Stimulated activated CD4-positive, alpha-beta T cell treated with anti-CD3 and anti-CD28 coated beads, TNF-alpha, amount 100 ng/mL, for 4 hours (primary cell): ENCODE measurements at regions not wholly inside any gene's neighbourhood (a gene's known extent, or its start where the extent isn't known, plus 50 kb on each side); places are given as distances from the start of the nearest gene placed in this dataset.
A peak's percentile ranks its signal among the peaks of the same experiment; 100 is the strongest.

Source experiments
- DNase-seq, 3 experiments: peaks; one replicate each; pipeline ENCODE4 v3.0.0-alpha.2; 2020; ENCODE audit warnings: low read depth in 3 of 3

DNA sequence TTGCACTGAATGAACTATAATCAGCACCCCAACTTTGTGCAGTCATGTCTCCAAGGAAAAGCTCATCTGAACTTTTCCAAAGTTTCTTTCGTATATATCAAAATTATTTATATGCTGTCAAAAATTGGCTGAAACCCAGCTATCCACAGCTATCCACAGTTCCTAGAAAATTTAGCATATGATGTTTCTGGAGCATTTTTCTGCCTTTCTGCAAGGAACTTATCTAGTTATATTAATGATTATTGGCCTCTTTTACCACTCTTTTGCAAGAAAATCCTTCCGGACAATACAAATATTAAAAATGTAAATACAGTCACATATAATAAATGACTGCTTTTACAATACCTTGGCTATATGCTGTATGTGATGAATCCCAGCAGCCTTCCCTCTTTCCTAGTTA lies 270.2 kb downstream of the TMEM167A start:
- no peak for DNase-seq

DNA sequence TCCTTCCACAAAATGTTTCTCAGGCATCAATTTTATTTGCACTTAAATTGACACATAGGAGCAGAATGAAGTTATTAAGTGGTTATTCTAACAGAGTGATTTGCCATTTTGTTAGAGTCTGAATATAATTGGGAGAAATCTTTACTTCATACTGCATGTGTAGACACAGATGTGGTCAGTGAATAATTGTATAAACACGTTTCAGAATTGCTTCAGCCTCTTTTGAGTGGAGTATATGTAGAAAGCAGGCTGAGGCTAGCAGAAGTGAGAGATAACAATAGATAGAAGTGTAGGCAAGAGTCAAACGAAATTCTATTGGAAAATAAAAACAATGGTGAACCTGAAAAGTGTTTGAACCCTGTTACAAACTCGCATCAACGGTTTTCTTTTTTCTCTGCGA lies 270.7 kb downstream of the TMEM167A start:
- DNase-seq, result no peak

DNA sequence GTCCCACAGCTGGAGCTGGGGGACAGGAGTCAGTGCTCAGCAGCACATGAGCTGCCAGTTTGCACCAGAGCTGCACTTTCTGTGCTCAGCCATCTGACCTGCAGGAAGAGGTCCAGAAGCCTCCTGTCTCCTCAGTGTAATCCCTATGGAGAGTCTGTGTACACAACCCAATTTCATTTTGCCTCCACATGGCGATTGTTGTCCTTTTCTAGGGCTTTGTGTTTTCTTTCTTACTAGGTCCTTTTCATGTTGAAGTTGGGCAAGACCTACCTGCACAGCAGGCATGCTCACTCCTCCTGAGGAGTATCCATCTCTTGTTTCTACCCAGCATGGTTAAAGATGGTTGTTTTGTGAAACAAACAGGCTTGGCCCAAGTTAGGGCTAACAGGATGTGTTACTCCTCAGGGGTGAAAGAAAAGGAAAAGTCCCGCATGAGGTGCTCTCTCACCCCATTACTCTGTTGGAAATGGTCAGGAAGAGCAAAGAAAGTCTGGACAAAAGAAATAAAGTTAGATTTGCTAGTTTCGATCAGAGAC lies 273.0 kb downstream of the TMEM167A start:
- no peak for DNase-seq

DNA sequence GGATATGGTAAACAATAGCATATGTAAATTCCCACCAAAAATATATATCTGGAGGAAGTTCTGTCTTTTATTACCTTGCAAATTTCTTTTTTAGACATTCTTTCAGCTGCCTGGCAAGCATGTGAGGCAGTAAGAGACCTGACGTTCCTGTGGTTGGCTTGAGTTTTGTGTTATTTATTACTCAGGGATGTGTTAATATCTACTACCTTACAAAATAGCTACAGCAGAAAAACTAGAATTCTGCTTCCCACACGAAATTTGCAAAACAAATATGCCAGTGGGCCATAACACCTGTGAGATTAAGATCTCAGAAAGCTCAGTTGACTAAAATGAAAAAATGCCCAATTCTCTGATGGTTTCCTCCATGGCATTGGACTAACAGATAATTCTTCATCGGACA lies 274.2 kb downstream of the TMEM167A start:
- DNase-seq, result no peak

DNA sequence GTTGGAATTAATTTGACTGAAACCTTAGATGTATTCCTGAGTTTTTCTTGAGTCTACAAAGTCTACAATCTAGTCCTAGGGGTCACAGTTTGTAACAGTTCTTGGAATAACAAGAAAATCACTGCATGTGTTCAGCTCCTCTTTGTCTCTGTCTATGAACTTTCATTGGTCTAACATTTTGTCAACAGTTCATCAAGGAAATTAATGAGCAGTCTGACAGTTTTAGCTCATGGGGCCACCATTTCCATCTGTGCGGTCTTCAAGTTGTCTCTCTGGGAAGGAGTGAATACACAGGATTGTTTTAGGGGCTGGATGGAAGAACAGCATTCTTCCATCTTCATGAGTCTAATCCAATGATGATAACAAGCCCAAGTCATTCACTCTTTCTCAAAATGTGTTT lies 276.4 kb downstream of the TMEM167A start:
- no peak for DNase-seq

DNA sequence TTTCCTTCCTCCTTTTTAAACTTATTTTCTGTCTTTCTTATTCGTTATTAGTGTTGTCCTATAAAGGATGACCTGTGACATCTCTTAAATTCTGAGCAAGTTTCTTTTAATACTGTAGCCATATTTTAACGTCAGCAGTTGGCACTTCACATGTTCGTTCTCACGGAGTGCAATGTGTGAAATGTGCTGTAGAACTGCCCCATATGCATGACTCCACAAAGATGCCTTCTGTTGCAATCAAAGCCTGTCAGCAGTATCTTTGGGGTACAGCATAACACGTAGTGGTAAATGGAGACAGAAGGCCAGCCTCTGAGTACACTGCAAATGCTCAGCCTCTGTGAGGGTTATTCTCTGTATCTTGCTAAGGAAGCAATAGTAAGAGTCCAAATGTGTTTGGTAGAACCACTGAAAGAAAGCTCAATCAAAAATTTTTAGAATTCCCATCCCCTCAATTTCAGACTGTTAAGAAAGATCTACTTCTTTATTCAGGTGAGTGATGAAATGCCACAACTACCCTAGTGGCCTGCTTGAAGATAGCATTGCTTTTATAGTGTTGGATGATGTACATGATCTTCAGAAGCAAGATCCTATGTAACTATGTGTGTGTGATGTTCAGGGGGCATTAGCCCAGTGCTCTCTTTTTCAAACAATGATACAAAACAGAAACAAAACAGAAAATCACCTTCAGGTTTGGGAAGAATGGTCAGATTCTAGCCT lies 277.7 kb downstream of the TMEM167A start:
- DNase-seq, result no peak

DNA sequence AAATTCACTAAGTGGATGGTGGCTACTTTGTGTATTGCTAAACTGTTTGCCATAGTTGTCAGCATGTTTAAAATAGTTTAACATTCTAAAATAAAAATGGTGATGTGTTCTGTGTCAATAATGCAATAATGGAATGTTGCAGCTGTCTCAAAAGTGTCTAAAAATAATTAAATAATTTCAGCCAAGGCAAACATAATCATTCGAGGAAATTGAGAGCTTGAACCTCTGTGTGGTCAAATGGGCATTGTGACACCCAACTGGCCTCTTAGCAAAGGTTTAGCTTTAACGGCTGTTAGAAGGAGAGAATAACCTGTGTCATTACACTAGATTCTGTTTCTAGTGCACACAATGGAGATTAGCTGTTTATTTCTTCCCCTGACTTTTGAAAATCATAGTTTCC lies 278.5 kb downstream of the TMEM167A start:
- DNase-seq, result no peak

DNA sequence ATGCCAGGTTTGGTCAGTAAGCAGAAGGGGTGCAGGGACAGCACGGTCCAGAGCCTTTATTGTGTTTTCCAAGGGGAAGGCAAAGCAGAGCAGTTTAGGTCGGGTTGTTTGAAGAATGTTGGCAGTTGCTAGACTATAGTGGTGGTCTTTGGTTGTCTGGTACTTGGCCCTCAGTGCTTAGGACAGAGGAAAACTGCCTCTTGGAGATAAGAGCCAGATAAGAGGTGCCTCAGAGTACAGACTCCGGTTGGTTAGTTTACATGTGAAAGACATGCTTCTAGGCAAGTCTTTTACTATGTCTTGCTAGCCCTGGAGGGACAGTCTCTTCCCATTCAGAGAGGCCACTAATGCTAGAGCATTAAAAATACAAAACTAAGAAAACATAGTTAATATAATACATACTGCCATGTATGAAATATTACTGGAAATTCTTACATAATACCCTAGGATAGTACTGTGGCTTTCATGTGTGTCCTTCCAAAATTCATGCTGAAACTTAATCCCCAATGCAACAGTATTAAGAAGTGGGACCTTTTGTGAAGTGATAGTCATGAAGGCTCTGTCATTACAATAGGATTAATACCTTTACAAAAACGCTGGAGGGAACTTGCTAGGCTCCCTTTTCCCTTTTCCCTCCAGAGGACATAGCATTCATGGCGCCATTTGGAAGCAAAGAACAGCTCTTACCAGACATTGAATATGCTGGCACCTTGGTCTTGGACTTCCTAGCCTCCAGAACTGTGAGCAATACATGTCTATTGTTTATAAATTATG lies 280.4 kb downstream of the TMEM167A start:
- DNase-seq, result no peak

DNA sequence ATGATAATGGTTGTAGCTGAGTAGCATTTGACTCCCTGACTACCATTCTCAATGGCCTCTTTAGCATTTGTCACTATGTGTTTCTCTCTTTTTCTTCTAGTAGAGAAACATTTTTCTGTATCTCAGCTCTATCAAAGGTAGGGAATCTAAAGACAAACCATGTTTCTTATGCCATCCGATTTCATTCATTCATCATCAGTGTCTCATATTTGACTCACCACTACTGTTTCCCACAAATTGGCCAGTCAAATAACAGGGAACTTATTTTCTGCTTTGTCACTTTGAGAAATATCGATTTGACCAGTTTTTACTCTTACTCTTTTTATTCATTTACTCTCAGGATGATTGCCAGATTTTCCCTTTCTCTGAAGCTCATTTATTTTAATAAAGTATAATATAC lies 282.3 kb downstream of the TMEM167A start:
- no peak for DNase-seq

DNA sequence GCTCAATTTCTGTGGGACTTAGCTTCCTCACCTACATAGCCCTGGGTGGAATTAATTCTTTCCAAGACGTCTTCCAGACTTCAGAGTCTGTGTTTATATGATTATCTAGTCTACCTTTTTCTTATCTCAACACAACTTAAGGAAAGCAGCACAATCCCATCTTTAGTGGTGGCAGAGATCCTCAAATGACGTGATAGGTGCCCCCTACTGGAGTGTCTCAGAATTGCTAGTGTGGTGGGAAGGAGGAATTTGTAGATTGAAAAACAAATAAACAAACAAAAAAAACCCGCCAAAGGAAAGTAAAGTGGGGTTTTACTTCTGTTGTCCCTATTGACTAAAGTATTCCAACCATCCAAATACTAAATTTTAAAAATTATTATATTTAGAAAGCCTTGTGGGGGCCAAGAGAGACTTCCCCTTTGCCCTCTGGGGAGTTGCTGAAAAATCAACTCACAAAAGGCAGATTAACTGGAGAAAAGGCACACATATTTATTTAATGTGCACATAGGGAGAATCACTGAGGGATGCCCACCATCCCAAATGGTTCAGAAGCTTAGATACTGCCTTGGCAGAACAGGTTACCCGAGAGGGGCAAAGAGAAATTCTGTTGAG lies 283.3 kb downstream of the TMEM167A start:
- DNase-seq, result peak in 2 of 3 experiments; percentile 1 to 3

DNA sequence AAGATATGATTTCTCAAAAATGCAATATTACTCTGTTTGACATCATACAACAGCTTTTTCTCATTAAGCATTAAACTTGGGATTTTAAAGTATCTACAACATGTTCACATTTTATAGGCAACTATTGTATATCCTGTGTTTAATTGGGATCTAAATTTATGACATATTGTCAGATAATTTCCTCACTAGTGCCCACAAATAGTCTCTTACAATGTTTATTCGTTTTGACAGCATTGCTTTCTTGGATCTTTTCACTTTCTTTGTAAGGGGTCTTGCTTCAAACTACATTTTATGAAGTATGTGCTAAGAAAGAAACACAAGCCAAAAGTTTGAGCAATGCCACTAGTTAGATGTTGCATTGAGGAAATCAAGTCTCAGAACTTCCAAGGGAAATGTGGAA lies 285.1 kb downstream of the TMEM167A start:
- DNase-seq, result no peak

DNA sequence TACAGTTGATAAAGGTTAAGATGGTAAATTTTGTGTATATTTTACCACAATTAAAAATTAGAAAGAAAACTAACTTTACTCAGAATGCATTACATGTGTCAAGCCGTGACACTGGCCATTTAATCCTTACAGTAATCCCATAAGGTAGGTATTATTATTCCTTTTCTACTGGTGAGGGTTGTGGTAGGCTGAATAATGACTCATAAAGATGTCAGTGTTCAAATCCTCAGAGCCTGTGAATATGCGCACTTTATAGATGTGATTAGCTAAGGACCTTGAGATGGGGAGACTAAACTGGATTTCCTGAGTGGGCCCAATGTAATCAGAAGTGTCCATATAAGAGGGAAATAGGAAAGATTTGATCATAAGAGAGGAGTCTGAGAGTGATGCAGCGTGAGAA lies 288.1 kb downstream of the TMEM167A start:
- no peak for DNase-seq

DNA sequence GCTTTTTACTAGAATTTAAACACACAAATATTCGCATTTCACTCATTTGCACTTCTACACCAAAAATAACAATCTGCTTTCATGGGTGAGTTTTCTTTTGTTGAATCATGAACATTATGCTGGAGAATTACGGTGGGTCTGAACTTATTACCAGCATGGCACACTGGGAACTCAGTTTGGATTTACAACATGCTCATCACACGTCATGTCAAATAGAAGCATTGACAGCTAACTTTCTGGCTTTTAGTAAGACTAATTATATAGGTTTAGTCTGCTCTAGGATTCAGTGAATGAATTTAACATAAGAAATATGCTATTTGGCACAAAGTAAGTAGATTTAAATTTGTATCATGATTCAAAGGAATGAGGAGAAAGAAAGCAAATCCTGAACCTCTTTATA lies 290.4 kb downstream of the TMEM167A start:
- no peak for DNase-seq

DNA sequence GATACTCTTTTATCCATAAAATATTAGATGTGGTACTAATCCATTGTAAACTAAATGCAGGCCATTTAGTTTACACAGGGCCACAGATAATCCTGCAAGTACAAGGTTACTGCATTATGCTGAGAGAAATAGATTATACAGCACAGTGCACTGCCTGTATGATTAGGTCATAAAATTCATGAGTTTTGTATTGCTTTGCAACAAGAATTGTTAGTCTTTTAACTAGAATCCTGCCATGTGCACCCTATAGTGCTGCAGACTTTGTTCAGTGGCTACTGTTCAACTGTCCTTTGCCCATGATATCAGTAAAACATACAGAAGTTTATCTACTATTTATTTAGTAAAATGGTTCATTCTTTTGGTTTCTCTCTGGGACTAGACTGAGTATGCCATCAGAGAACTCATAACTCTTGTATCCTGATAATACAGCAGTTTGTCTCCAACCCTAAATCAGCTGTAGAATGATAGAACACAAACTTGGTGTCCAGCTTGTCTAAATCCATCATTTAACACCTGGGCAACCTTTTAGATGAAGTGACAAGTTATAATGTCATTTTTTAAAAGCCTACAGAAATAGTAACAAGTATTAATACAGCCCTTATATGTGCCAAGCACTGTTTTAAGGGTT lies 291.2 kb downstream of the TMEM167A start:
- DNase-seq, result no peak

DNA sequence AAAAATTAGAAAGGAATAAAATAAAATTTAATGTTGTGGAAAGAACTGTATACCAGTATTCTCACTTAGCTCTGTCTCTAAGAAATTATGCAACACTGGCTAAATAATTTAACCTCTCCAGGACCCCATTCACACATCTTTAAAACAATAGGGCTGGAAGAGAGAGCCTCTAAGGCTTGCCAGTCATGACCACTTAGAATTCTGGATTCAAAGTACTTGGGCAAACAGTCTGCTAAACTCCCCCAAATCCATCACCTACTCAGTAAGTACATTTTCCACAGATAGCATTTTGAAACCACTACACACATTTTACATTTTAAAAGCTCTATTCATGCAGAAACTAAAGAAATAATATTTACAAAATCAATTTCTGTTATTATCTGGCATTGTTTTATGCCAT lies 291.7 kb downstream of the TMEM167A start:
- DNase-seq, result no peak

DNA sequence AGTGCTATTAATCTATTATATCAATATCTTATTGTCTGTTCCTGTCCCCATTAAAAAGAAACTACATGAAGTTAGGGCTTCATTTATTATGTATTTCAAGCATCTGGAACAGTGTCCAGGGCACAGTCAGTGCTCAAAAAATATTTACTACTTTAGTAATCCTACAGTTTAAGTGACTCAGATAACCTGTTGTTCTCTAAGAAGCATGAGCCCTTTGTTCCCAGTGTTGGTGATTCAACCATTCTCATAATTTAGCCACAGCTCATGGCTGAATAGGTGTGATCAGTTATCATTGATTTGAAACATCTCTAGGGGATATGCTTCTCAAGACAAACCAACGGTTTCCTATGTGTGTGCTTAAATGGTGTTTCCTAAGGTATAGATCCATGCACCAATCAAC lies 292.7 kb downstream of the TMEM167A start:
- DNase-seq, result no peak

DNA sequence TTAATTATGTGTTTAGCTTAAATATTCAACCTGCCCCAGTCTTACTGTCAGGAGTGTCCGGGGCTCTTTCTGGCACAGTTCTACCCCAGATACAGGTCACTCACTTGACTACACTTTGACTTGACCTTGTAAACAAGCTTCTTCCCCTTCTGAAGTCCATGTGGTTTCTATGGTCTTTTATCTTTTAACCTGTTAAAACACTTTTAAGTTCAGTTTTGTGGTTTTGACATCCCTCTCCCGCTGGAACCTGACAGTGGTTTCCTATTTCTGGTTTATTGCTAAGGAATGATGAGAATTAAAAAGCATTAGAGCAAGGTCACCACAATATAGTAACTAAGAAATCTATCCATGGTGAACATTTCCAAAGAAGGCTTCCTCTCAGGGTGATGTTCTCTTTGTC lies 300.1 kb downstream of the TMEM167A start:
- no peak for DNase-seq

DNA sequence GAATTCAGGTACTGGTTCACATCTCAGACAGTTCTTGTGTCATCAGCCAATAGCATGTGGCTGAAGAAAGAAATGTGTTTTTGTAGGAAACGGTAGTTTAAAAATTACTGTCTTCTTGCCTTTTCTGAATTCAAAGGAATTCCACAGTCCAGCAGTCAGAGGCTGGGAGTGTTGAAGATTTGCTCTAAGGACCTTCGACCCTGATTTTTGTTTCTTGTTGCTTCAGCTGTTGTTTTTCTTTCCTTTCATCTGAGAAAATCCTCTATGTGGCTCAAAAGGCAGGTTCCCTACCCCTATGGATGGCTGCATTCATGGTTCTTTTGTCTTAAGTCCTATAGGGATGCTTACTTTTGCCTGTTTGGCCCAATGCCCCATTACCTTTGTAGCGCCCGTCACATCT lies 304.9 kb downstream of the TMEM167A start:
- no peak for DNase-seq

DNA sequence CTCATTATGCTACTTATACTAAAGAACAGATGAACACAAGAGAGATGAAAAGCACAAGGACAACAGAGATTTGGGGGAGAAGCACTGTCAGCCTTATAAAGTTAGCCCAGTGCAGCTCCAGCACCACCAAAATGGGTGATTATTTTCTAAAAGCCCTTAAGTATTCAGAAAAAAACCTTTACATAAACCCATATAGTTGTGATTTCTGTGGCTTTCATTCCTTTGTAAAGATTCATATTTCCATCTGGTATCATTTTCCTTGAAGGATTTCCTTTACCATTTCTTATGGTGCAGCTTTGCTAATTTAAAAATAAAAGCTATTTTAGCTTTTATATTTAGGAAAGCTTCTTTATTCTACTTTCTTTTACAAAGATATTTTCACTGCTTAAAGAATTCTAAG lies 311.0 kb downstream of the TMEM167A start:
- no peak for DNase-seq

DNA sequence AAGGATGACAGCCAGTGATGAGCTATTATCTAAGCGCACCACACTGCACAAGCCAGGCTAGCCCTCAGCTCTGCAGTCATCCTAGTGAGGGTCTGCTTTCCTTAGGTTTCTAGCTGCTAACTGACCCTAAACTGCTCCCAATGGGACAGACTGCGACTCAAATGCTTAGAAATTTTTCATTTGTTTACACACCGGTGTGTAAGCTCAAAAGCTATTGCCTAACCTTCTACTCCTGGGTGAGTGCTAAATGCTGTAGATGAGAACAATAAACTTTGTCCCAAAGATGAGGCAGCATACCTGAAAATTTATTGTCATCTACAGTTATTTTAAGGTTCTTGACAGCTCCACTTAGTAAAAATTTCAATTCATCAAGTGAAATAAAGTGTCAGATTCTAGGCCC lies 311.4 kb downstream of the TMEM167A start:
- DNase-seq, result no peak

DNA sequence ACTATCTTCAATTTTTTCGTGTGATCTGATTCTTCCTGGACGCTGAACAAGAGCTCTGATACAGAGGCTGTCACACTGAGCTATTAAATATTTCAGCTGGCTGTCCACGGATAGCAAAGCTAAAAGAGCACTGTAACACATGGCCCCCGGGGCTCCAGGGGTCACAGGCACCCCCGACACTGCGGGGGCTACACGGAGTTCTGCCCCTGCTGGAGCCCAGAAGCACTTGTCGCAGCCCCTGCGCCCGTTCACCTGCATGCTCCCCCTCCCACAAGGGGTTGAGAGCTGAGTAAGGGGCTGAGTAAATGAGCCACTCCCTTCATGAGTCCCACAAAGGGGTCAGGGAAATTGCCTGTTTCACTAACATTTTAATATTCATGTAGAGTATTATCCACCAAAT lies 316.3 kb downstream of the TMEM167A start:
- no peak for DNase-seq

DNA sequence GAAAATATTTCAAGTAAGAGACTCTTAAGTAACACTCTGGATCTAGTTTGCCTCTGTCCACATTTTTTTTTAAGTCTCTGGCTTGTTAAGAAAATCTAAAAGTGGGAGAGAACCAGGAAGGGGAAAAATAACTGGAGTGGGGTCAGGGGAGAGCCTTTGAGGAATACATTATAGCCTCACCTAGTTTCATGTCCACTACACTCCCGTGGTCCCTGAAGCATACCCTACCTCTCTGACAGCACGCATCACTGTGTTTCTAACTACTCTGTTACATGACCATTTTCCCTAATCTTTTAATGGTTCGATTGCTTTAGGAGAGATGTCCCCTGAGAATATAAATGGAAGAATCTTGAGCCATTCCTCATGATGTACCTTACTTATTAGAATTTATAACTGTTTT lies 318.3 kb downstream of the TMEM167A start:
- DNase-seq, result no peak
